Muscle of arm (tissue), 1 donor: ENCODE measurements at regions not wholly inside any gene's neighbourhood (a gene's known extent, or its start where the extent isn't known, plus 50 kb on each side); places are given as distances from the start of the nearest gene placed in this dataset.

Source experiments
- DNase-seq: peaks from one replicate; pipeline ENCODE4 v3.0.0-alpha.2; 2013

DNA sequence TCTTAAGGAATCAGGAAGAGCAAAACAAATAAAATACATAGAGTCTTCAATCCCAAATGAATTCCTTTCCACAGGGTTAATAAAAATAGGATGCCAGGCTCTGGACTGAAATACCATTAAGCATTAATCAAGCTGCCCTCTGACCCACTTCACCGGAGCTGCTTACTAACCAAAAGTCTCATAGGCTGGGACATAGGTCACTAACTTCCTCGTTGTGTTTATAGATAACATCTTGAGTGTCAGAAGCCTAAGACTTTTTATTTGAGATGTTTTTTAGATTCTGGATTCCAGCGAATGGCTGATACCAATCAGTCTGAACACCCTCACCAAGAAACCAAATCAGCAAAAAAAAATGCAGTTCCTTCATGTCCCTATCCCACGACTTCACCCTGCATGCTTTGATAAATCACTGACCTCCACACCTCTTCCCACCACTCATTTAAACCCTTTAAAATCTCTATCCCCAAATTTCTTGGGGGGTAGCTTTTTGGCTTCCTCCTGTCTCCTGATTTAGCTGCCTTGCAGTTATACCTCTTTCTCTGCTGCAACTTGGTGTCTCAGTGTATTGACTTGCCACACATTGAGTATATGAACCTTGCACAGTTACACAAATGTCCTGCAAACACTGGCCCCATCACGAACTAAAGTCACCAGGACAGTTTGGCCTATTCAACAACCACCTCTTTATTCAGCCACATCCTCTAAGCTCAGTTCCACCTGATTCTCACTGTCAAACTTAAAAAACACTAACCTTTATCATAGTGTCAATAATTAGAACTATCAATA, 399.3 kb downstream of the METTL4 start:
- no peak for DNase-seq

DNA sequence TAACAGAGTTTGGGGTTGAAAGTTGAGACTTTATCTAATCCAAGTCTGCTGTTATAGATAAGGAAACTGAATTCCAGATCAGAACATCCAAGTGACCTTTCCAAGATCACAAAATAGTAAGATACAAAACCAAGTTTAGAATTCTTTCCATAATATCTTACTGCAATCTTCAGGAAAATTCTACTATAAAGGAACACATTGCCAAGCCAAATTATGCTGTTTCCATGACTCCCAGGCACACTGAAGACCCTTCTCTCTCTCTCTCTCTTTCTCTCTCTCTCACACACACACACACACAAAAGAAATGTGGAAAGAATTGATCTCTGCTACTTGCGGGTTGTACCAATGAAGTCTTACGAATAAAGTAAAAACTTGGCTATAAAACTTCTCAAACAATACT, 398.4 kb downstream of the METTL4 start:
- peak; percentile 25 for DNase-seq

DNA sequence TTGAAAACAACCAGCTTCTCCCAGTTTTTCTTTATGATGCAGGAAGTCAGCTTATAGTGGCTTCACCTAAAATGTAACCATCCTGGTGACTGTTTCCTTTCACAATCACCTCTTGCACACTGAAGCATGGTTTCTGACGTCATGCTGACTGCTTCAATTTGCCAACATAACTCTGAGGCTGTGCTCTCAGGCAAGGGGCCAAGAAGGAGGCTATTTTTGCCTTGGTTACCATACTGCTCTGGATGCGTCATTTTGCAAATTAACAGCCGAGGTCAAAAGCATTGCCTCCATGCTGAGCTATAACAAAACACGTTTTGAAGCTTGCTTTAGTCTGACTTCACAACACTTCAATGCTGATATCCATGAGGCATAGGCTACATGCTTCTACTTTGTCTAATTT, 397.8 kb downstream of the METTL4 start:
- DNase-seq, result peak; percentile 19

DNA sequence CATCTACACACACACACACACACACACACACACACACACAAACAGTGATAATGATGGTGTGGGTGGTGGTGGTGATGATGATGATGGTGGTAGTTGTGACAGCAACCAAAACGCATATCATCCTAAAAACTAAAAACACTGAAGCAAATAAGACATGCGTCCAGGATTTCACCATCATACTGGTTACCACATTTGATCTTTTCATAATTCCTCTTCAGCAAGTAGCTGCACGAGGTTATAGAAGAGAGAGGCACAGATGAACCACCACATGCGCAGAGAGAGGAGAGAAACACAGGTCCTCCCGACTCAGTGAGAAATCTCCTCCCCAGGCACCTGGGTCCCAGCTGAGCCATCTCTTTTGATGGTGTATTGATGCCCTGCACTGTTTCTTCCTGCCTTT, 393.3 kb downstream of the METTL4 start:
- no peak for DNase-seq

DNA sequence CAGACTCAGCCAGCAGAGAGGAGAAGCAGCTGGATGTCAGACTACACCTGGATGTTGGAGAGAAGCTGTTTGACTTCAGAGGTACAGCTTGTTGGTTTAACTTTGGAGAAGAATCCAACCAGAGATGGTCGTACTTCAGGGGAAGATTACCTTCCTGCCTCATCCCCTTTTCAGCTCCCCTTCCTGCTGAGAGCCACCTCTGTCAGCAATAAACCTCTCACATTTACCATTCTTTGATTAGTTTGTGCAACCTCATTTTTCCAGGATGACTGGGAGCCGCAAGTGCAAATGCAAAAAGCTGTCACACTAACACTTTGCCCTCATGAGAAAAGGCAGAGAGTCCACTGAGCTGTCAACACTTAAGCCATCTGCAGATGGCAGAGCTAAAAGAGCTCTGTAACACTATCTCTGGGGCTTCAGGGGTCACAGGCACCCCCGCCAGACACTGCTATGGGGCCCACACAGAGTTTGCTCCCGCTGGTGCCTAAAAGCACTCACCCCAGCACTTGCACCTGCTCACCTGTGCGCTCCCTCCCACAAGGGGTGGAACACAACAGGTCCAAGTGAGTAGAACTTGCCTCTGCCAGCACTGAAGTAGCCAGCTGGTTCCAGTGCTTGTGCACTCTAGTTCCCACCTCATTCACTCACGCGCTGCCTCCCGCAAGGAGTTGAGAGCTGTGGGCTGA, 391.7 kb downstream of the METTL4 start:
- DNase-seq, result no peak

DNA sequence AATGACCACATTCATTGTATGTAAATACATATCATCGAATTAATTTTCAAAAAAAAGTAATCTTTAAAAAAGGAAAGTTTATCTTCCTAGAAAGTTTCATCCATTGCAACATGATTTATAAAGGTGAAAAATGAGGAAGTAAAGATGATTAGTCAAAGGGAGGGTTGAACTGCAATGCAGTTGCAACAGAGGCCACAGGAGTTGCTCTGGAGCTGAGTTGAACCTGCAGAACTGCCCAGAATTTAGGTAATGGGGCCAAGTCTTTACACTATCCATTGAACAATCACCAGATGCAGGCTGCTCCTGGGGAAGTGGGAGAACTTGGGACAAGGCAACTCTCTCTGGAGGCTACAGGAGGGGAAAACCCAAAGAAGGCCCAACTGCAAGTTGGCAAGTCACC, 390.7 kb downstream of the METTL4 start:
- DNase-seq, result no peak

DNA sequence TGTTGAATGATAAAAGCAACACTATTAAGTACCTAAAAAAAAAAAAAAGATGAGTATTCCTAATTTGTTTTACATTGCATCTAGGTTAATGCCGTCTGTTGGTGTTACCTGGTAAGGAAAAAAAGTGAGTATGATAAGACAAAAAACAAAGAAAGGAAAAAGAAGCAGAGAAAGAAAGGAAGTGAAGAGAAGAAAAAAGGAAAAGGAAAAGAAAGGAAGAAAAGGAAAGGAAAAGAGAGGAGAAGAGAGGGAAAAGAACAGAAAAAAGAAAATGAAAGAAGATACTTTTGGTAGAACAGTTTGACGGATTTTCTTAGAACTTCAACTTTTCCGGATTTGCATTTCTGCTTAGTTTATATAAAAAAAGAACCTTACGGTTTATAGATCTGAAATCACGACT, 387.9 kb downstream of the METTL4 start:
- DNase-seq, result no peak

DNA sequence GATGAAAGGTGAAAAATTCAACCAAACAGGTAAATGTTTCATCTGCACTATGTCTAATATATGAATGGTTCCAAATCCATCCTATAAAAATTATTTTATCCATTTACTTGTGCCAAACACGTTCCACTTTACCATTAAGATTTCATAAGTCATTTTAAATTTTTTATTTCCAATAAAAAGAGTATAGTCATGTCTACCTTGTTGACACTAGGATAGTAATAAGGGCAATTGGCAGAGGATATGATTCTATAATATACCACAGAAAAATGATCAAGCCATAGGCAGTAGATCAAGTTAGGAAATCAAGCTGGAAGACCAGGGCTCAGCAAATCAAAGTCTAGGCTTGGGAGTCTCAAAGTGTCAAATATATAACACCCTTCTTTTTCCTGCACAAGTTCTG, 384.3 kb downstream of the METTL4 start:
- no peak for DNase-seq

DNA sequence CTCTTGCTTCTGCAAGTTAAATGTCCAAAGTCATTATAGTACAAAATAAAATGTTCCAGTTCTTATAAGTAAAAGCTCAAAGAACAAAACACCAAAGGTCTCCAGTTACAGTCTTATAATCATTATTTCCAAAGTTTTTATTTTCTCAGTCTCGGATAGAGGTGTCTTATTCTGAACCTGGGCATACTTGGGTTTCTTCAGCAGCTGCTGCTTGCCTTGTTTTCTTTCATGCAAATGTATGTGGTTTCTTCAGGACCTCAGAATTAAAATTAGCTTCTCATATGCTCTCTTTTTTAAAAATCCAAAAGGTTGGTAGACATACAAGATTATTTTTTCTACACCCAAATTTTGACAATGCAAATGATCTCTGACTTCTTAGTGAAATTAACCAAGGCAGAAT, 383.0 kb downstream of the METTL4 start:
- DNase-seq, result no peak

DNA sequence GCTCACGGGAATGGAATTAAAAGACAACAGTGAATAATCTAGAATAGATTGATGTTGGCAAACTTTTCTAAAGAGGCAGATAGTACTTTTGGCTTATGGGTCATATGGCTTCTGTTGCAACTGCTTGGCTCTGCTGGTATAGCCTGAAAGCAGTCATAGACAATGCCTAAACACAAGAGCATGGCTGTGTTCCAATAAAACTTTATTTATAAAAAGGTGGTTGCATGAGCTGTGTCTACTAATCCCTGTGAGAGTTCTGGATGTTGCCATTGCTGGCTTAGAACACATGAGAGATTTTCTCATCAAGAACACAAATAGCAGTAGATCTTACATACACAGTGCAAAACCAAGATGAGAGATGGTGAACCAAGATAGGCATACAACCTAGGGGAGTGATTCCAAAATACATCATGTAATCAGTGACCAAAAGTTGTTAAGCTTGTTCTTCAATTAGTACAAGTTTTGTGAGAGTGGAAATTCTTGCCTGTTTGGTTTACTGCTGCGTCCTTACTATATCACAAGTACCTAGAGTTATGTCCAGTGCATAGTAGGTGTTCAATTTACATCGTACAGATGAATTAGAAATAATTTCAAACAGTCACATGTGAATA, 380.0 kb downstream of the METTL4 start:
- DNase-seq, result no peak

DNA sequence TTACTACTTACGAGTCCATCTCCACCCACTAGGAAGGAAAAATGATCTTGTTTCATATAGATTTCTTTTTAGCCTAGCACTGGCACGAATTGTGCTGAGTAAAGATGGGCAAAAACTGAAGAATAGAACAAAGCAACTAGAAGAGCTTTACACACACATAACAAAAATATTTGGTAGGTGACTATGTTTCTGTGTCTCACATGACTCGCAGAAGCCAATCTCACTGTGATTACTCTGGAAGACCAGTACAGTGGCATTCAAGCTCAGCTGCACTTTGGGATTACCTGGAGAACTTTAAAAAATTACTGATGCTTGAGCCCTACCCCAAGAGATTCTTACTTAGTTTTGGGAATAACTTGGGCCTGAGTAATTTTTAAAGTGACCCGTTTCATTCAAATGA, 378.7 kb downstream of the METTL4 start:
- no peak for DNase-seq

DNA sequence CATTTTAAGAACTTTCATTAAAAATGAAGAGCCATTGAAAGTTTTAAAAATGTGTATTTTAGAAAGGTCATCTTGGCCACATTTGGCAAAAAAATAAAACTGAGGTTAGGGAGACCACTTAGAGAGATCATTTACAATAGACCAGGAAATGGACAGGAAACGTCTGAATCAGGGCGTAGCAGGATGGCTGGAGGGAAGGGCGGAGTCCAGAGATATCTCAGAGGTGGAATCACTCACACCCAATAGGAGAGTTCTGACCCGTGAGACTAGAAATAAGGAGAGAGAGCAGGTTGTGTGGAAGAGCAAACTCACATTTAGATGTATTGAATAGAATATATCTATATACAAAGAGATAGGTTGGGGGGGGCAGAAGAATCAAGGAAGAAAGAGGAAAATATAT, 373.4 kb downstream of the METTL4 start:
- DNase-seq, result no peak

DNA sequence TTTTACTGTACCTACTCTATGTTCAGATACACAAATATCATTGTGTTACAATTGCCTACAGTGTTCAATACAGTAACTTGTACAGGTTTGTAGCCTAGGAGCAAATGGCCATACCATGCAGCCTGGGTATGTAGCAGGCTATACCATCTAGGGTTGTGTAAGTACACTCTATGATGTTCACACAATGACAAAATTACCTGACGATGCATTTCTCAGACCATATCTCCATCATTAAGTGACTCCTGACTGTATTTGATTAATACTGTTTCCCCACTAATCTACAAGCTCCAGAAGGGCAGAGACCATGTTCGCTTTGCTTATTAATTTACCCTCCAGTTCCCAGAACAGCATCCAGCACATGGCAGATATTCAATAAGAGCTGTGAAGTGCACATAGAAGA, 372.2 kb downstream of the METTL4 start:
- no peak for DNase-seq

DNA sequence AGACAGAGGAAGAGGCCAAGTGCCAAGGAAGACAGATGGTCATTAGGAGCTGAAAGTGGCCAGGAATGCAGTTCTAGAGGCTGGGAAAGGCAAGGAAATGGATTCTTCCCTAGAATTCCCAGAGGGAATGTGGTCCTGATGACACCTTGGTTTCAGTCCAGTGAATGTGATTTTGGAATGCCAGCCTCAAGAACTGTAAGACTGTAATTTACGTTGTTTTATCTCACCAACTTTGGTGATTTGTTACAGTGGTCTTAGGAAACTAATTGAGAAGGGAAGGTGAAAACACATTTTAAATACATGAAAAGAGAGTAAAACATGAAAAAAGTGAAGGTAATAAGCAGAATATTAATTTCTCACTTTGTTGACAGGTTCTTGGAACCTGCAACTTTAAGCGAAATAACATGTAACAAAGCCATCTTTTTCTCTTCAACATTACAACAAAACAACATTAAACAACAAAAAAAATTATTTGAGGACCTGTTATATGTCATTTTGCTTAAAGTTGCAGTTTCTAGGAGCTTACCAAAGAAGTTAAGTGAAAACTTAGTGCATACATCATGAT, 370.2 kb downstream of the METTL4 start:
- peak; percentile 40 for DNase-seq

DNA sequence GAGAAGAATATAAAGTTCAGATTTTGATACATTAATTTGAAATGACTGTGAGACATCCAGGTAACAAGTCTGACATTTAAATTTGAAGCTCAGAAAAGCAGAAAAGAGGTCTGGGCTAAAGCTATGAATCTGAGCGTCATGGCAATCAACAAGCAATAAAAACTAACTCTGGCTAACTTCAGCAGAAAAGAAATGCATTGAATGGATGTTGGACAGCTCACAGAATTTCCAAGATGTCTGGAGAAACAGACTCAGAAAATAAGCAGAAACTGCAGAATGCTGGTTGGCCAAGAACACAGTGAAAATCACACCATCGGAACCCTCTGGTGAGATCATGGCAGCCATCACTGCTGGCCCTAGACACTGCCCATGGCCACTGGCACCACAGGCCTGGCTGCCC, 366.6 kb downstream of the METTL4 start:
- DNase-seq, result peak; percentile 32

DNA sequence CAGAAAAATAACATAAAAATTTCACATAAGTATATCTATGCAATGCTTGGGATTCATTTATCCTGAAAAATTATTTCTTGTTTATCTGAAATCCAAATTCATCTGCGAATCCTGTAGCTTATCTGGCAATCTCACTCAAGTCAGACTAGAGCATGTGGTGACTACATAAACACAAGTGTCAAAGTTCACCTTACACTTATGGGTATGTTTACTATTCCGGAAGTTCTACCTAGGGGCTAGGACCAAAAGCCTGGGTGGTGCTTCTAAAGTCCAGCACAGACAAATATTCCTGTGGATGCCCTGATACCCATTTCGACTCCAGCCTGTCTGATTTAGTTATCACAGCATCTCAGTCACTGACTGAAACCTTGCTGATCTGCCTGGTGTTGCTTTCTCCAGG, 364.0 kb downstream of the METTL4 start:
- DNase-seq, result no peak

DNA sequence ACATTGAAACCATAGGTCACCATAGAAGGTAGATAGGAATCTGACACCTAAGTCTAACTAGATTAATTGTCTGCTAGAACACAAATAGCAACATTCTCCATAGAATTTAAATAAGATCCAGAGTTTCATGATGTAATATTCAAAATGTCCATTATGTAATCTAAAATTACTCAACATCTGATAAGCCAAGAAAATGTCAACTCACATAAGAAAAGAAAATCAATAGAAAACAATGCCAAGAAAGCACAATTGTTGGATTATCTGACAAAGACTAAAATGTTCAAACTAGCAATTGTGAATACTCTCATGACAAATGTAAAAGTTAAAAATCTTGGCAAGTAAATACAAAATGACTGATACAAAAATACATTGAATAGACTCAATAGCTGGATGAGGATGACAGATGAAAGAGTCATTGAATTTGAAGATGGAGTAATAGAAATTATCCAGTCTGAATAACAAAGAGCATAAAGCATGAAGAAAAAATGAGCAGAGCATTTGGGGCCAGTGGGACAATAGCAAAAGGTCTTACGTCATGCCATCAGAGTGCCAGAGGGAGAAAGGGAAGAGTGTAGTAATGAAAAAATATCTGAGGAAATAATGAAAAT, 358.6 kb downstream of the METTL4 start:
- peak; percentile 25 for DNase-seq

DNA sequence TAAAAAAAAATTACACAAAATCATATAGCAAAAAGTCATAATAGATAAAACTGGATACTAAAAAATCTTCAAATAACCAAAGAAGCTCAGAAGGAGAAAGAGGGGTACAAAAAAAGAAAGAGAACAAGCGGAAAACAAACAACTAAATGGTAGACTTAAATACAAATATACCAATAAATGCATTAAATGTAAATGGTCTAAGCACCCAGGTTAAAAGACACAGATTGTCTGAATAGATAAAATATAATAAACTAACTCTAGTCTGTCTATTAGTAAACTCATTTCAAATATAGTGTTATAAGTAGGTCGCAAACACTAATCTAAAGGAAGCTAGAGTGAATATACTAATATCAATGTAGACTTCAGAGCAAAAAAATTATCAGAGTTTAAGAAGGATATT, 357.4 kb downstream of the METTL4 start:
- DNase-seq, result no peak

DNA sequence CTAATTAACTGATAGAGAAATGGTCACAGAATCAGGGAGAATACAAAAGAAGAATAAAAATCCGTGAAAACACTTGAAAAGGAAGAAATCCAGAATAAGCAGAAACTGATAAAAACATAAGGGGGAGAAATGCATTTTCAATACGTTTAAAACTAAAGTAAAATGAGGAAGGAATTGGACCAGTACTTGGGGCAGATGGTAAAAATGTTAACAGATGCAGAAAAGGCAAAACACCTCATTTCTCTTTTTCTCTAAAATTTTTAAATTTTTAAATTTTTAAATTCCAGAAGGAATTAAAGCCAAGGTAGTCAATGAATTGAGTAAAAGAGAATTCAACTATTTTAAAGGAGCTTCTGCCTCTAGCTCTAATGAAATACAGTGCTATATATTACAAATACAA, 353.9 kb downstream of the METTL4 start:
- DNase-seq, result no peak

DNA sequence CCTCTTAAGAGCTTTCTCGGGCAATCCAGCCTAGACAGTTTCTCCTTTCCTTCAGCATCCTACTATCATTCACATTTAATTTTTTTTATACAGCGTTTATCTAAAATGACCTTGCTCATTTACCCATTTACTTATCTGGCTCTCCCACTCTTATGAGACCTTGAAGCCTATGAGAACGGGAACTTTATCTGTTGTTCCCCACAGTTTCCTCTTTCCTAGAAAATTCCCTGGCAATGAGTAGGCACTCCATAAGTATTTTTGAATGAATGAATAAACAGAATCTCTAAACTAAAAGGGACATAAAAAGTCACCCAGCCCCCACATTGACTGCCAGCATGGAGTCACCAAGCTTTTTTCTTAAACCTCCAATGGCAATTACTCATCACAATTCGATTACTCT, 353.2 kb downstream of the METTL4 start:
- DNase-seq, result no peak

DNA sequence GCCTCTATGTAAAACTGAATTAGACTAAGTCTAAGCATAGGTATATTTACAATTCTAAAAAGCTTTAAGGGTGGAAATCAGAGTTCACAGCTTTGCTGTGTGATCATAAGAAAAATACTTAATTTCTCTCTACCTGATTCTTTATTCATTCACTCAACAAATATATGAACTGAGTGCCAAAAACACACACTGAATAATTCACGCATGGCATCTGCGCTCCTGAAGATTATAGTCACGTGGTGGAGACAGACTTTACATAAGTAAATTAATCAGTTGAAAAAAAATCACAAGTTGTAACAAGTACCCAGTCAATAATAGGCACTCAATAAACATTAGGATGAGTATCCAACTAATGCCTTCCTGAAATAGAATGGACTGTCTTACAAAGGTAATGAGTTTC, 351.6 kb downstream of the METTL4 start:
- no peak for DNase-seq
